Activated naive CD4-positive, alpha-beta T cell treated with anti-CD3 and anti-CD28 coated beads, Interleukin-2, amount 50 U/mL, for 16 hours (primary cell): ENCODE measurements at regions not wholly inside any gene's neighbourhood (a gene's known extent, or its start where the extent isn't known, plus 50 kb on each side); places are given as distances from the start of the nearest gene placed in this dataset.
"Not testable (repeated sequence)": the region's sequence is repeated elsewhere in the genome, so short reads cannot be mapped to it uniquely, and the experiment has no call there.

ENCODE experiments used
- DNase-seq: peaks from one replicate; pipeline ENCODE4 v3.0.0-alpha.2; 2020

GRCh38 chr4:66516940-66517339 lies 846.7 kb upstream of the EPHA5 start:
- no peak for DNase-seq

- DNase-seq = no peak
Observed at GRCh38 chr4:66506985-66507384, 836.7 kb upstream of the EPHA5 start.

- no peak for DNase-seq
Observed at GRCh38 chr4:66501997-66502396, 831.7 kb upstream of the EPHA5 start.

GRCh38 chr4:66490729-66491128 lies 820.4 kb upstream of the EPHA5 start:
- no peak for DNase-seq

GRCh38 chr4:66489783-66490452 lies 819.6 kb upstream of the EPHA5 start:
- DNase-seq = no peak

- no peak for DNase-seq
Observed at GRCh38 chr4:66489370-66489769, 819.1 kb upstream of the EPHA5 start.

GRCh38 chr4:66486068-66486467 lies 815.8 kb upstream of the EPHA5 start:
- DNase-seq = no peak

GRCh38 chr4:66482186-66482585 lies 811.9 kb upstream of the EPHA5 start:
- DNase-seq = no peak

GRCh38 chr4:66475596-66475995 lies 805.3 kb upstream of the EPHA5 start:
- DNase-seq = no peak

GRCh38 chr4:66465111-66465510 lies 794.8 kb upstream of the EPHA5 start:
- no peak for DNase-seq

GRCh38 chr4:66462890-66463289 lies 792.6 kb upstream of the EPHA5 start:
- DNase-seq = not testable (repeated sequence)

GRCh38 chr4:66451741-66452140 lies 781.5 kb upstream of the EPHA5 start:
- no peak for DNase-seq

- no peak for DNase-seq
Observed at GRCh38 chr4:66443008-66443407, 772.7 kb upstream of the EPHA5 start.

GRCh38 chr4:66439508-66439907 lies 769.2 kb upstream of the EPHA5 start:
- no peak for DNase-seq

- no peak for DNase-seq
Observed at GRCh38 chr4:66433706-66434105, 763.4 kb upstream of the EPHA5 start.

GRCh38 chr4:66430856-66431255 lies 760.6 kb upstream of the EPHA5 start:
- no peak for DNase-seq

GRCh38 chr4:66429276-66429675 lies 759.0 kb upstream of the EPHA5 start:
- no peak for DNase-seq

- no peak for DNase-seq
Observed at GRCh38 chr4:66416425-66416824, 746.1 kb upstream of the EPHA5 start.

- DNase-seq = no peak
Observed at GRCh38 chr4:66404141-66404540, 733.9 kb upstream of the EPHA5 start.

GRCh38 chr4:66376921-66377320 lies 706.6 kb upstream of the EPHA5 start:
- DNase-seq = no peak

- DNase-seq = no peak
Observed at GRCh38 chr4:66376396-66376795, 706.1 kb upstream of the EPHA5 start.

- DNase-seq = no peak
Observed at GRCh38 chr4:66373268-66373667, 703.0 kb upstream of the EPHA5 start.

GRCh38 chr4:66372706-66373105 lies 702.4 kb upstream of the EPHA5 start:
- DNase-seq = no peak

- no peak for DNase-seq
Observed at GRCh38 chr4:66367043-66367660, 696.9 kb upstream of the EPHA5 start.

GRCh38 chr4:66360395-66360794 lies 690.1 kb upstream of the EPHA5 start:
- DNase-seq = not testable (repeated sequence)
